NOMO-1 (cell line): ENCODE measurements at regions not wholly inside any gene's neighbourhood (a gene's known extent, or its start where the extent isn't known, plus 50 kb on each side); places are given as distances from the start of the nearest gene placed in this dataset.

Experiments
- DNase-seq, 2 experiments: peaks; one replicate each; lab custom pipeline; 2025; ENCODE audit not compliant: unreplicated experiment in 2 of 2; lab: John Stamatoyannopoulos, UW

GRCh38 chr10:31081937-31082840, 50.5 kb upstream of the ZNF438 start:
- DNase-seq, result peak in 1 of 2 experiments; percentile 9

GRCh38 chr10:31083765-31084184, 52.1 kb upstream of the ZNF438 start:
- peak; percentile 7 to 23 for DNase-seq

- peak in 1 of 2 experiments; percentile 2 for DNase-seq
Observed at GRCh38 chr10:31087011-31087410, 55.3 kb upstream of the ZNF438 start.

GRCh38 chr10:31087851-31088250, 56.2 kb upstream of the ZNF438 start:
- no peak for DNase-seq

GRCh38 chr10:31090894-31091607, 59.4 kb upstream of the ZNF438 start:
- no peak for DNase-seq

GRCh38 chr10:31095677-31096560, 64.3 kb upstream of the ZNF438 start:
- no peak for DNase-seq

GRCh38 chr10:31098046-31098445, 66.4 kb upstream of the ZNF438 start:
- no peak for DNase-seq

GRCh38 chr10:31099094-31099493, 67.4 kb upstream of the ZNF438 start:
- DNase-seq, result no peak

GRCh38 chr10:31099664-31100063, 68.0 kb upstream of the ZNF438 start:
- no peak for DNase-seq

GRCh38 chr10:31100115-31100601, 68.5 kb upstream of the ZNF438 start:
- no peak for DNase-seq

GRCh38 chr10:31100662-31101061, 69.0 kb upstream of the ZNF438 start:
- DNase-seq, result no peak

- DNase-seq, result peak in 1 of 2 experiments; percentile 2
Observed at GRCh38 chr10:31101123-31101522, 69.5 kb upstream of the ZNF438 start.

- DNase-seq, result no peak
Observed at GRCh38 chr10:31102421-31102820, 70.8 kb upstream of the ZNF438 start.

- no peak for DNase-seq
Observed at GRCh38 chr10:31103112-31103511, 71.4 kb upstream of the ZNF438 start.

- DNase-seq, result no peak
Observed at GRCh38 chr10:31112961-31113360, 81.3 kb upstream of the ZNF438 start.

- DNase-seq, result no peak
Observed at GRCh38 chr10:31116226-31116625, 84.6 kb upstream of the ZNF438 start.

GRCh38 chr10:31118556-31118955, 86.9 kb upstream of the ZNF438 start:
- no peak for DNase-seq

GRCh38 chr10:31120392-31120791, 88.7 kb upstream of the ZNF438 start:
- DNase-seq, result no peak

- DNase-seq, result no peak
Observed at GRCh38 chr10:31120961-31121685, 89.5 kb upstream of the ZNF438 start.
